ENCODE measurements at regions not wholly inside any gene's neighbourhood (a gene's known extent, or its start where the extent isn't known, plus 50 kb on each side); places are given as distances from the start of the nearest gene placed in this dataset.

GRCh38 chr3:30945291-30945690 is 50.8 kb upstream of the GADL1 start:
- DNase-seq (ENCODE audit: low read depth): no peak

GRCh38 chr3:30948426-30948825 is 54.0 kb upstream of the GADL1 start:
- no peak for DNase-seq (ENCODE audit: low read depth)

- DNase-seq (ENCODE audit: low read depth): no peak
Observed at GRCh38 chr3:30951826-30952225, 57.4 kb upstream of the GADL1 start.

- DNase-seq (ENCODE audit: low read depth): peak; percentile 46
Observed at GRCh38 chr3:30952786-30953185, 58.3 kb upstream of the GADL1 start.

GRCh38 chr3:30954426-30954825 is 60.0 kb upstream of the GADL1 start:
- DNase-seq (ENCODE audit: low read depth): no peak

- DNase-seq (ENCODE audit: low read depth): no peak
Observed at GRCh38 chr3:30962084-30962483, 67.6 kb upstream of the GADL1 start.

- no peak for DNase-seq (ENCODE audit: low read depth)
Observed at GRCh38 chr3:30962493-30962892, 68.0 kb upstream of the GADL1 start.

- no peak for DNase-seq (ENCODE audit: low read depth)
Observed at GRCh38 chr3:30963223-30963722, 68.8 kb upstream of the GADL1 start.

- no peak for DNase-seq (ENCODE audit: low read depth)
Observed at GRCh38 chr3:30964612-30965011, 70.2 kb upstream of the GADL1 start.

GRCh38 chr3:30966896-30967295 is 72.4 kb upstream of the GADL1 start:
- no peak for DNase-seq (ENCODE audit: low read depth)

- peak; percentile 11 for DNase-seq (ENCODE audit: low read depth)
Observed at GRCh38 chr3:30970183-30970582, 75.7 kb upstream of the GADL1 start.

GRCh38 chr3:30972449-30972848 is 78.0 kb upstream of the GADL1 start:
- DNase-seq (ENCODE audit: low read depth): no peak

GRCh38 chr3:30974071-30974470 is 79.6 kb upstream of the GADL1 start:
- no peak for DNase-seq (ENCODE audit: low read depth)

- DNase-seq (ENCODE audit: low read depth): no peak
Observed at GRCh38 chr3:30977592-30977991, 83.1 kb upstream of the GADL1 start.

GRCh38 chr3:30980993-30981392 is 86.5 kb upstream of the GADL1 start:
- DNase-seq (ENCODE audit: low read depth): no peak

- DNase-seq (ENCODE audit: low read depth): no peak
Observed at GRCh38 chr3:30982416-30983075, 88.1 kb upstream of the GADL1 start.

- DNase-seq (ENCODE audit: low read depth): no peak
Observed at GRCh38 chr3:30984855-30985749, 90.6 kb upstream of the GADL1 start.

- no peak for DNase-seq (ENCODE audit: low read depth)
Observed at GRCh38 chr3:30986551-30986950, 92.1 kb upstream of the GADL1 start.

GRCh38 chr3:30988769-30989168 is 94.3 kb upstream of the GADL1 start:
- no peak for DNase-seq (ENCODE audit: low read depth)

- DNase-seq (ENCODE audit: low read depth): no peak
Observed at GRCh38 chr3:30989276-30990030, 95.0 kb upstream of the GADL1 start.

- no peak for DNase-seq (ENCODE audit: low read depth)
Observed at GRCh38 chr3:30996467-30996866, 102.0 kb upstream of the GADL1 start.

GRCh38 chr3:31002730-31003129 is 108.3 kb upstream of the GADL1 start:
- DNase-seq (ENCODE audit: low read depth): no peak

Data from GM04503 (cell line).